Endothelial cell of umbilical vein (primary cell): ENCODE measurements at regions not wholly inside any gene's neighbourhood (a gene's known extent, or its start where the extent isn't known, plus 50 kb on each side); places are given as distances from the start of the nearest gene placed in this dataset.

Experiments
- BruUV-seq: library from RNA; stranded (reverse); fragments of 400-500 nt; replicated peaks from 2 replicates; lab custom pipeline; 2021; lab: Mats Ljungman, UMichigan
- CTCF ChIA-PET: fragments of 300-600, 350-600 bp; sonication (Branson Sonifier 250); formaldehyde crosslinking; loops from one replicate; lab custom pipeline; 2021; ENCODE audit warnings: antibody characterized with exemption, inconsistent platforms; lab: Charles Lee
- POLR2A ChIA-PET: fragments of 300-600, 350-600 bp; sonication (Branson Sonifier 250); formaldehyde crosslinking; loops from one replicate; lab custom pipeline; 2021; ENCODE audit warnings: antibody characterized with exemption, inconsistent platforms; lab: Charles Lee
- DNase-seq: peaks from one replicate; pipeline ENCODE4 v3.0.0-alpha.2; 2011; ENCODE audit warnings: low read depth, low spot score
- FAIRE-seq: peaks from 2 replicates; lab custom pipeline; 2011; peaks lifted over from hg19 to GRCh38; lab: Jason Lieb, UNC
- H2AFZ ChIP-seq: 2 replicates; pipeline ENCODE4 v1.6.0; 2012; ENCODE audit warnings: low read depth, low read length, control low read depth, inconsistent platforms
- H3K27ac ChIP-seq: 2 replicates; pipeline ENCODE4 v1.5.1; 2011; ENCODE audit warnings: low read depth, mild to moderate bottlenecking, control low read depth, low read length, moderate library complexity; ENCODE audit not compliant: insufficient read depth
- H3K27me3 ChIP-seq, 2 experiments: 2 replicates each; pipeline versions ENCODE4 v1.6.0 to v1.6.1; 2011; ENCODE audit warnings: low read length in 2 of 2, mixed read lengths in 1 of 2; ENCODE audit not compliant: control insufficient read depth in 2 of 2, insufficient read depth in 2 of 2
- H3K36me3 ChIP-seq, 2 experiments: 2 replicates in 1 of 2; 3 replicates in 1 of 2; pipeline ENCODE4 v1.5.1; 2011; ENCODE audit warnings: low read length in 2 of 2, mild to moderate bottlenecking in 1 of 2, moderate library complexity in 1 of 2; ENCODE audit not compliant: control insufficient read depth in 2 of 2, insufficient read depth in 2 of 2; ENCODE audit errors: extremely low read depth in 1 of 2
- H3K4me1 ChIP-seq: 3 replicates; pipeline ENCODE4 v1.5.1; 2011; ENCODE audit warnings: mild to moderate bottlenecking, low read length; ENCODE audit not compliant: control insufficient read depth, insufficient read depth; ENCODE audit errors: extremely low read depth
- H3K4me2 ChIP-seq: 2 replicates; pipeline ENCODE4 v1.6.1; 2011; ENCODE audit warnings: low read length, control low read depth, mixed read lengths; ENCODE audit not compliant: insufficient read depth
- H3K4me3 ChIP-seq, 3 experiments: fragments of 200-600 bp in 1 of 3; sonication (generic), shearing (Covaris generic) in 1 of 3; replicated peaks in 1 of 3; 2 replicates each; pipeline ENCODE4 v1.5.1; 2011 to 2016; ENCODE audit warnings: control low read depth in 3 of 3, low read length in 3 of 3, mild to moderate bottlenecking in 2 of 3, inconsistent platforms in 1 of 3, low read depth in 1 of 3, moderate library complexity in 1 of 3; ENCODE audit not compliant: insufficient read depth in 1 of 3
- H3K79me2 ChIP-seq: 2 replicates; pipeline ENCODE4 v1.6.0; 2012; ENCODE audit warnings: low read length, inconsistent platforms; ENCODE audit not compliant: control insufficient read depth, insufficient read depth
- H3K9ac ChIP-seq: replicated peaks from 2 replicates; pipeline ENCODE3; 2011; ENCODE audit warnings: low read length, control low read depth; ENCODE audit not compliant: insufficient read depth; ENCODE audit errors: extremely low read depth
- H3K9me1 ChIP-seq: replicated peaks from 3 replicates; pipeline ENCODE4 v1.6.0; 2011; ENCODE audit warnings: mild to moderate bottlenecking, low read length; ENCODE audit not compliant: control insufficient read depth, insufficient read depth; ENCODE audit errors: extremely low read depth
- H3K9me3 ChIP-seq: replicated peaks from 2 replicates; pipeline ENCODE4 v1.5.1; 2012; ENCODE audit warnings: low read length, inconsistent platforms; ENCODE audit not compliant: control insufficient read depth, insufficient read depth
- H4K20me1 ChIP-seq: replicated peaks from 2 replicates; pipeline ENCODE3; 2011; ENCODE audit warnings: mild to moderate bottlenecking, low read length; ENCODE audit not compliant: control insufficient read depth, insufficient read depth; ENCODE audit errors: extremely low read depth
- EZH2 ChIP-seq: IDR thresholded peaks from 2 replicates; pipeline ENCODE4 v1.6.1; 2012; ENCODE audit warnings: borderline replicate concordance, low read depth, mild to moderate bottlenecking, moderate library complexity, low read length, inconsistent platforms; ENCODE audit not compliant: severe bottlenecking
- FOS ChIP-seq: IDR thresholded peaks from 2 replicates; pipeline ENCODE4 v1.6.1; 2011; ENCODE audit warnings: mild to moderate bottlenecking, low read length, moderate library complexity, borderline replicate concordance; ENCODE audit not compliant: insufficient read depth
- GATA2 ChIP-seq: IDR thresholded peaks from 2 replicates; pipeline ENCODE4 v1.7.0; 2011; ENCODE audit warnings: low read depth, mild to moderate bottlenecking, moderate library complexity, mixed read lengths, low read length; ENCODE audit not compliant: insufficient read length, insufficient read depth
- JUN ChIP-seq: IDR thresholded peaks from 2 replicates; pipeline ENCODE4 v1.6.1; 2011; ENCODE audit warnings: borderline replicate concordance, low read depth; ENCODE audit not compliant: insufficient read length, insufficient read depth
- MYC ChIP-seq: IDR thresholded peaks from one replicate; pipeline ENCODE4 v1.6.1; 2011; ENCODE audit warnings: mild to moderate bottlenecking, low read depth, low read length
- POLR2A ChIP-seq: IDR thresholded peaks from 2 replicates; pipeline ENCODE4 v1.6.1; 2012; ENCODE audit warnings: low read depth, mild to moderate bottlenecking, control low read depth, low read length
- POLR2AphosphoS5 ChIP-seq: IDR thresholded peaks from 2 replicates; pipeline ENCODE4 v1.6.1; 2012; ENCODE audit warnings: low read depth, mild to moderate bottlenecking, control low read depth, low read length, moderate library complexity; ENCODE audit not compliant: insufficient read depth
- dilution Hi-C: fragments of 300-500 bp; cut with MboI; formaldehyde crosslinking; loops from one replicate; pipeline ENCODE4 v1.15.0; 2019; ENCODE audit warnings: low sequenced_read_pairs; ENCODE audit not compliant: extremely low pct_ligation_motif_present
- intact Hi-C: fragments of 100-400 bp; cut with micrococcal nuclease; formaldehyde crosslinking; loops from one replicate; pipeline ENCODE4 v1.10.0; 2022
- TF ChIP-seq, protein P1 (sequence below), 2 donors: IDR thresholded peaks; 1 replicate in 1 of 2; 2 replicates in 1 of 2; pipeline ENCODE4 v1.5.1; 2011; ENCODE audit warnings: low read length in 2 of 2, mild to moderate bottlenecking in 2 of 2, moderate library complexity in 2 of 2, control low read depth in 1 of 2, inconsistent platforms in 1 of 2, low read depth in 1 of 2; ENCODE audit not compliant: insufficient read depth in 1 of 2; ENCODE audit errors: extremely low read depth in 1 of 2
- TF ChIP-seq, protein P2 (sequence below): IDR thresholded peaks from 2 replicates; pipeline ENCODE4 v1.6.1; 2011; ENCODE audit not compliant: insufficient read depth, insufficient read length

DNA sequence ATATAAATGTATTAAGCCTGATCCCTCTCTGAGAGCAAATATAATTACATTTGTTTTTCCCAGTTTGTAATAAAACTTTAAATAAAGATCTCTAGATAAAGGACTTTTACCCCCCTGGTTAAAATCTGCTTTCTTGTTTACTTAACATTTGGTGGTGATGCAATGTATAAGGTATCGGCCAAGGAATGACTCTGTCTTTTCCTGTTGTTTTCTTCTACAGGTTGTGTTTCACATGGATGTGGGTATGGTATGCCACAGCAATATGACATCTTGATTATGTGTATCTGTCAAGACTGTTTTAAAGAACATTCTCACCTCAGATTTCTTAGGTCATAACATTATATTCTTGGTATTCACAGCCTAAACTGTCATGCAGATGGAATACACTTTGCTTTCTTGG, 210.6 kb upstream of the NOVA1 start:
- no peak overlapping the region for H3K9ac ChIP-seq
- no peaks in the 10 kb centered on the region for H3K79me2 ChIP-seq
- POLR2A ChIA-PET: no interaction called here
- H4K20me1 ChIP-seq: no peaks in the 10 kb centered on the region
- intact Hi-C loops (no loop called here), dilution Hi-C loops (no loop called here)
- peak overlapping the region; percentile 47 for H3K4me2 ChIP-seq
- no peaks in the 10 kb centered on the region for H3K9me3 ChIP-seq
- DNase-seq (peak; percentile 53), FAIRE-seq (peak; percentile 24)
- no peaks in the 10 kb centered on the region for H3K27me3 ChIP-seq
- no peaks in the 10 kb centered on the region for H3K9me1 ChIP-seq
- CTCF ChIA-PET: interaction anchor here (0.5 to 1.3 kb wide), 5 partner anchors 13 to 265 kb away, joined by 3 to 6 read pairs (median 4); no protein-coding TSS in a partner anchor
- no peaks in the 10 kb centered on the region for H3K36me3 ChIP-seq
- H3K27ac ChIP-seq: peak overlapping the region; percentile 18
- no peak for TF ChIP-seq POLR2A
- TF ChIP-seq JUN: peak; percentile 17
- TF ChIP-seq FOS: peak; percentile 7
- TF ChIP-seq, protein P1, sequence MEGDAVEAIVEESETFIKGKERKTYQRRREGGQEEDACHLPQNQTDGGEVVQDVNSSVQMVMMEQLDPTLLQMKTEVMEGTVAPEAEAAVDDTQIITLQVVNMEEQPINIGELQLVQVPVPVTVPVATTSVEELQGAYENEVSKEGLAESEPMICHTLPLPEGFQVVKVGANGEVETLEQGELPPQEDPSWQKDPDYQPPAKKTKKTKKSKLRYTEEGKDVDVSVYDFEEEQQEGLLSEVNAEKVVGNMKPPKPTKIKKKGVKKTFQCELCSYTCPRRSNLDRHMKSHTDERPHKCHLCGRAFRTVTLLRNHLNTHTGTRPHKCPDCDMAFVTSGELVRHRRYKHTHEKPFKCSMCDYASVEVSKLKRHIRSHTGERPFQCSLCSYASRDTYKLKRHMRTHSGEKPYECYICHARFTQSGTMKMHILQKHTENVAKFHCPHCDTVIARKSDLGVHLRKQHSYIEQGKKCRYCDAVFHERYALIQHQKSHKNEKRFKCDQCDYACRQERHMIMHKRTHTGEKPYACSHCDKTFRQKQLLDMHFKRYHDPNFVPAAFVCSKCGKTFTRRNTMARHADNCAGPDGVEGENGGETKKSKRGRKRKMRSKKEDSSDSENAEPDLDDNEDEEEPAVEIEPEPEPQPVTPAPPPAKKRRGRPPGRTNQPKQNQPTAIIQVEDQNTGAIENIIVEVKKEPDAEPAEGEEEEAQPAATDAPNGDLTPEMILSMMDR (IDR thresholded peaks at IDR 0.05; ENCODE audit: extremely low read depth in 1 of 2, insufficient read depth in 1 of 2, low read depth in 1 of 2, low read length in 2 of 2): no peak
- no peak for TF ChIP-seq POLR2AphosphoS5
- TF ChIP-seq MYC: no peak
- no peak for TF ChIP-seq GATA2
- no peak for TF ChIP-seq EZH2
- TF ChIP-seq, protein P2, sequence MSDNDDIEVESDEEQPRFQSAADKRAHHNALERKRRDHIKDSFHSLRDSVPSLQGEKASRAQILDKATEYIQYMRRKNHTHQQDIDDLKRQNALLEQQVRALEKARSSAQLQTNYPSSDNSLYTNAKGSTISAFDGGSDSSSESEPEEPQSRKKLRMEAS: no peak
- H3K4me1 ChIP-seq: peaks cover 7% of the 10 kb centered on the region
- peak overlapping the region; percentile 64 for H2AFZ ChIP-seq
- no peak overlapping the region for H3K4me3 ChIP-seq
- no TSS peak for BruUV-seq
